Karpas-422 (cell line): ENCODE measurements at regions not wholly inside any gene's neighbourhood (a gene's known extent, or its start where the extent isn't known, plus 50 kb on each side); places are given as distances from the start of the nearest gene placed in this dataset.

Experiments used
- DNase-seq: peaks from one replicate; pipeline ENCODE4 v3.0.0-alpha.2; 2015
- H2AFZ ChIP-seq: fragments of 200-600 bp; sonication (generic); 2 replicates; pipeline ENCODE4 v1.6.1; 2014; ENCODE audit warnings: antibody characterized with exemption, low read length, mixed read lengths
- H3K27ac ChIP-seq: fragments of 200-600 bp; sonication (generic); 2 replicates; pipeline ENCODE4 v1.5.1; 2014; ENCODE audit warnings: mild to moderate bottlenecking, low read length, moderate library complexity
- H3K27me3 ChIP-seq: fragments of 200-600 bp; sonication (generic); 2 replicates; pipeline ENCODE4 v1.6.1; 2014; ENCODE audit warnings: low read length, mixed read lengths
- H3K36me3 ChIP-seq: fragments of 200-600 bp; sonication (generic); 2 replicates; pipeline ENCODE4 v1.6.1; 2014; ENCODE audit warnings: low read length, mixed read lengths; ENCODE audit not compliant: insufficient read depth
- H3K4me1 ChIP-seq: fragments of 200-600 bp; sonication (generic); 2 replicates; pipeline ENCODE4 v1.6.1; 2014; ENCODE audit warnings: mild to moderate bottlenecking, low read length, mixed read lengths
- H3K4me2 ChIP-seq: fragments of 200-600 bp; sonication (generic); 2 replicates; pipeline ENCODE4 v1.6.1; 2014; ENCODE audit warnings: low read length, low read depth, mild to moderate bottlenecking; ENCODE audit not compliant: poor library complexity, severe bottlenecking
- H3K4me3 ChIP-seq: fragments of 200-600 bp; sonication (generic); 2 replicates; pipeline ENCODE4 v1.5.1; 2014; ENCODE audit warnings: mild to moderate bottlenecking, antibody characterized with exemption, low read length, mixed read lengths
- H3K79me2 ChIP-seq: fragments of 200-600 bp; sonication (generic); 2 replicates; pipeline ENCODE4 v1.6.1; 2014; ENCODE audit warnings: mild to moderate bottlenecking, low read length, mixed read lengths
- H3K9ac ChIP-seq: fragments of 200-600 bp; sonication (generic); 2 replicates; pipeline ENCODE4 v1.6.0; 2014; ENCODE audit warnings: low read length
- H3K9me2 ChIP-seq: fragments of 200-600 bp; sonication (generic), shearing (Covaris generic); replicated peaks from 2 replicates; pipeline ENCODE4 v1.6.0; 2014; ENCODE audit warnings: mild to moderate bottlenecking, low read length, moderate library complexity; ENCODE audit not compliant: insufficient read depth
- H3K9me3 ChIP-seq: fragments of 300-700, 200-600 bp; sonication (generic); 2 replicates; pipeline ENCODE4 v1.6.1; 2014; ENCODE audit warnings: low read length, mixed read lengths
- H4K20me1 ChIP-seq: fragments of 200-600 bp; sonication (generic); 2 replicates; pipeline ENCODE4 v1.6.1; 2014; ENCODE audit warnings: mild to moderate bottlenecking, antibody characterized with exemption, low read length, low read depth; ENCODE audit not compliant: insufficient read depth

- Histone ChIP-seq H3K9me3 (no peaks in the 10 kb centered on the region), H4K20me1 (no peaks in the 10 kb centered on the region), H3K36me3 (no peaks in the 10 kb centered on the region), H3K4me3 (no peak overlapping the region), H3K9me2 (no peaks in the 10 kb centered on the region), H3K4me1 (no peaks in the 10 kb centered on the region), H3K79me2 (no peaks in the 10 kb centered on the region), H3K4me2 (no peak overlapping the region), H2AFZ (no peak overlapping the region), H3K27ac (no peak overlapping the region), H3K27me3 (no peaks in the 10 kb centered on the region), H3K9ac (no peak overlapping the region)
- no peak for DNase-seq
These were observed 917.9 kb downstream of the GRID1 start for GRCh38 chr10:85448716-85449115.

- H3K27me3 ChIP-seq, result no peaks in the 10 kb centered on the region
- DNase-seq, result no peak
These were observed 912.2 kb downstream of the GRID1 start for GRCh38 chr10:85454386-85454785.

GRCh38 chr10:85457191-85457590 lies 909.4 kb downstream of the GRID1 start:
- Histone ChIP-seq H3K27ac (no peak overlapping the region), H3K4me2 (no peak overlapping the region), H3K9me2 (no peaks in the 10 kb centered on the region), H3K79me2 (no peaks in the 10 kb centered on the region), H3K4me3 (no peak overlapping the region), H3K9ac (no peak overlapping the region), H3K9me3 (no peaks in the 10 kb centered on the region), H3K36me3 (no peaks in the 10 kb centered on the region), H3K4me1 (no peaks in the 10 kb centered on the region), H2AFZ (no peak overlapping the region), H3K27me3 (no peaks in the 10 kb centered on the region), H4K20me1 (no peaks in the 10 kb centered on the region)
- DNase-seq, result no peak

More at GRCh38 chr10:85454386-85454785, 912.2 kb downstream of the GRID1 start:
- Histone ChIP-seq H3K9me3 (no peaks in the 10 kb centered on the region), H3K4me3 (no peak overlapping the region), H3K9ac (no peak overlapping the region), H3K9me2 (no peaks in the 10 kb centered on the region), H3K27ac (no peak overlapping the region), H2AFZ (no peak overlapping the region), H4K20me1 (no peaks in the 10 kb centered on the region), H3K36me3 (no peaks in the 10 kb centered on the region), H3K4me2 (no peak overlapping the region), H3K79me2 (no peaks in the 10 kb centered on the region), H3K4me1 (no peaks in the 10 kb centered on the region)

- Histone ChIP-seq H3K4me2 (no peak overlapping the region), H2AFZ (no peak overlapping the region), H3K9ac (no peak overlapping the region), H3K27ac (no peak overlapping the region), H3K9me2 (no peaks in the 10 kb centered on the region), H3K4me1 (no peaks in the 10 kb centered on the region), H3K36me3 (no peaks in the 10 kb centered on the region), H3K79me2 (no peaks in the 10 kb centered on the region), H4K20me1 (no peaks in the 10 kb centered on the region), H3K4me3 (no peak overlapping the region), H3K27me3 (no peaks in the 10 kb centered on the region), H3K9me3 (no peaks in the 10 kb centered on the region)
- DNase-seq, result no peak
These were observed 908.3 kb downstream of the GRID1 start for GRCh38 chr10:85458324-85458723.

- Histone ChIP-seq H3K4me3 (no peak overlapping the region), H3K36me3 (no peaks in the 10 kb centered on the region), H3K9ac (no peak overlapping the region), H3K9me2 (no peaks in the 10 kb centered on the region), H3K27ac (no peak overlapping the region), H3K9me3 (no peaks in the 10 kb centered on the region), H2AFZ (no peak overlapping the region), H3K4me2 (no peak overlapping the region), H3K4me1 (no peaks in the 10 kb centered on the region), H3K79me2 (no peaks in the 10 kb centered on the region), H4K20me1 (no peaks in the 10 kb centered on the region), H3K27me3 (no peaks in the 10 kb centered on the region)
- no peak for DNase-seq
These were observed 906.7 kb downstream of the GRID1 start for GRCh38 chr10:85459906-85460305.

- Histone ChIP-seq H3K9me2 (no peaks in the 10 kb centered on the region), H3K4me1 (no peaks in the 10 kb centered on the region), H3K27me3 (no peaks in the 10 kb centered on the region), H2AFZ (no peak overlapping the region), H3K79me2 (no peaks in the 10 kb centered on the region), H3K36me3 (no peaks in the 10 kb centered on the region), H4K20me1 (no peaks in the 10 kb centered on the region), H3K9ac (no peak overlapping the region), H3K27ac (no peak overlapping the region), H3K4me3 (no peak overlapping the region), H3K9me3 (no peaks in the 10 kb centered on the region), H3K4me2 (no peak overlapping the region)
- DNase-seq, result no peak
These were observed 902.3 kb downstream of the GRID1 start for GRCh38 chr10:85464336-85464735.

- no peak overlapping the region for H2AFZ ChIP-seq
- H3K9me3 ChIP-seq, result no peaks in the 10 kb centered on the region
- no peak overlapping the region for H3K27ac ChIP-seq
These were observed 888.6 kb downstream of the GRID1 start for GRCh38 chr10:85477979-85478378.

GRCh38 chr10:85490431-85490830 lies 876.2 kb downstream of the GRID1 start:
- H3K4me1 ChIP-seq, result no peaks in the 10 kb centered on the region
- no peak overlapping the region for H3K4me2 ChIP-seq
- no peaks in the 10 kb centered on the region for H3K9me3 ChIP-seq
- no peaks in the 10 kb centered on the region for H3K79me2 ChIP-seq
- H2AFZ ChIP-seq, result no peak overlapping the region
- no peaks in the 10 kb centered on the region for H3K9me2 ChIP-seq
- H3K9ac ChIP-seq, result no peak overlapping the region
- H4K20me1 ChIP-seq, result no peaks in the 10 kb centered on the region
- no peak overlapping the region for H3K27ac ChIP-seq
- H3K4me3 ChIP-seq, result no peak overlapping the region
- DNase-seq, result no peak
- H3K27me3 ChIP-seq, result no peaks in the 10 kb centered on the region
- no peaks in the 10 kb centered on the region for H3K36me3 ChIP-seq

More at GRCh38 chr10:85477979-85478378, 888.6 kb downstream of the GRID1 start:
- Histone ChIP-seq H3K36me3 (no peaks in the 10 kb centered on the region), H3K9me2 (no peaks in the 10 kb centered on the region), H3K4me1 (no peaks in the 10 kb centered on the region), H3K4me3 (no peak overlapping the region), H3K9ac (no peak overlapping the region), H3K27me3 (no peaks in the 10 kb centered on the region), H4K20me1 (no peaks in the 10 kb centered on the region), H3K4me2 (no peak overlapping the region), H3K79me2 (no peaks in the 10 kb centered on the region)
- no peak for DNase-seq

- DNase-seq, result no peak
- Histone ChIP-seq H3K27me3 (no peaks in the 10 kb centered on the region), H3K36me3 (no peaks in the 10 kb centered on the region), H3K9ac (no peak overlapping the region), H3K27ac (no peak overlapping the region), H3K4me3 (no peak overlapping the region), H2AFZ (no peak overlapping the region), H3K4me1 (no peaks in the 10 kb centered on the region), H3K9me2 (no peaks in the 10 kb centered on the region), H3K9me3 (no peaks in the 10 kb centered on the region), H4K20me1 (no peaks in the 10 kb centered on the region), H3K79me2 (no peaks in the 10 kb centered on the region), H3K4me2 (no peak overlapping the region)
These were observed 874.9 kb downstream of the GRID1 start for GRCh38 chr10:85491652-85492051.
